NCI-H2171 (cell line): ENCODE measurements at regions not wholly inside any gene's neighbourhood (a gene's known extent, or its start where the extent isn't known, plus 50 kb on each side); places are given as distances from the start of the nearest gene placed in this dataset.
"Not testable (repeated sequence)": the region's sequence is repeated elsewhere in the genome, so short reads cannot be mapped to it uniquely, and the experiment has no call there.

Source experiments
- DNase-seq: peaks from one replicate; lab custom pipeline; 2025; lab: John Stamatoyannopoulos, UW

GRCh38 chr7:96561892-96562291 lies 147.8 kb downstream of the SEM1 start:
- no peak for DNase-seq

GRCh38 chr7:96558530-96558929 lies 151.1 kb downstream of the SEM1 start:
- DNase-seq: no peak

- DNase-seq: no peak
These were observed 151.6 kb downstream of the SEM1 start for GRCh38 chr7:96558093-96558492.

- DNase-seq: not testable (repeated sequence)
These were observed 152.0 kb downstream of the SEM1 start for GRCh38 chr7:96557598-96557997.

GRCh38 chr7:96548664-96549063 lies 161.0 kb downstream of the SEM1 start:
- DNase-seq: peak; percentile 59

- DNase-seq: peak; percentile 69
These were observed 162.3 kb downstream of the SEM1 start for GRCh38 chr7:96547371-96547811.

- no peak for DNase-seq
These were observed 163.2 kb downstream of the SEM1 start for GRCh38 chr7:96546426-96546825.

GRCh38 chr7:96539471-96539870 lies 170.2 kb downstream of the SEM1 start:
- DNase-seq: no peak

GRCh38 chr7:96538632-96539031 lies 171.0 kb downstream of the SEM1 start:
- DNase-seq: no peak

- DNase-seq: no peak
These were observed 175.4 kb downstream of the SEM1 start for GRCh38 chr7:96534221-96534620.

- DNase-seq: no peak
These were observed 177.2 kb downstream of the SEM1 start for GRCh38 chr7:96532428-96532935.

- DNase-seq: no peak
These were observed 178.3 kb downstream of the SEM1 start for GRCh38 chr7:96531331-96531730.

- DNase-seq: no peak
These were observed 178.9 kb downstream of the SEM1 start for GRCh38 chr7:96530786-96531185.

- no peak for DNase-seq
These were observed 182.4 kb downstream of the SEM1 start for GRCh38 chr7:96527133-96527827.

GRCh38 chr7:96526496-96526895 lies 183.2 kb downstream of the SEM1 start:
- DNase-seq: no peak

GRCh38 chr7:96521068-96521894 lies 188.4 kb downstream of the SEM1 start:
- no peak for DNase-seq

GRCh38 chr7:96508371-96508770 lies 186.5 kb upstream of the SLC25A13 start:
- peak; percentile 7 for DNase-seq

GRCh38 chr7:96503597-96503996 lies 181.7 kb upstream of the SLC25A13 start:
- DNase-seq: no peak

- no peak for DNase-seq
These were observed 179.4 kb upstream of the SLC25A13 start for GRCh38 chr7:96501318-96501717.

GRCh38 chr7:96499532-96499931 lies 177.6 kb upstream of the SLC25A13 start:
- DNase-seq: no peak

GRCh38 chr7:96497567-96497966 lies 175.7 kb upstream of the SLC25A13 start:
- DNase-seq: no peak

- DNase-seq: peak; percentile 75
These were observed 173.9 kb upstream of the SLC25A13 start for GRCh38 chr7:96495751-96496216.

GRCh38 chr7:96486681-96487080 lies 164.8 kb upstream of the SLC25A13 start:
- no peak for DNase-seq
